Progenitor cell of endocrine pancreas (in vitro differentiated cells): ENCODE measurements at regions not wholly inside any gene's neighbourhood (a gene's known extent, or its start where the extent isn't known, plus 50 kb on each side); places are given as distances from the start of the nearest gene placed in this dataset.

ENCODE experiments used
- DNase-seq: peaks from one replicate; pipeline ENCODE4 v3.0.0; 2021; ENCODE audit warnings: low spot score; ENCODE audit not compliant: unreplicated experiment
- H3K27ac Mint-ChIP-seq: 2 replicates; pipeline ENCODE4 v1.8.0; 2021; ENCODE audit warnings: mild to moderate bottlenecking, moderate library complexity, mixed read lengths
- H3K27me3 Mint-ChIP-seq: 2 replicates; pipeline ENCODE4 v1.8.0; 2021; ENCODE audit warnings: mixed read lengths
- H3K36me3 Mint-ChIP-seq: 2 replicates; pipeline ENCODE4 v1.8.0; 2022; ENCODE audit warnings: mixed read lengths; ENCODE audit not compliant: insufficient read depth
- H3K4me1 Mint-ChIP-seq: 2 replicates; pipeline ENCODE4 v1.8.0; 2021; ENCODE audit warnings: low read depth, mixed read lengths
- H3K4me3 Mint-ChIP-seq: 2 replicates; pipeline ENCODE4 v1.8.0; 2021; ENCODE audit warnings: low read depth, mild to moderate bottlenecking, moderate library complexity, mixed read lengths
- H3K9me3 Mint-ChIP-seq: 2 replicates; pipeline ENCODE4 v1.8.0; 2021; ENCODE audit warnings: low read depth, mixed read lengths
- CTCF ChIP-seq: fragments of 200-600 bp; sonication (generic); IDR thresholded peaks from one replicate; pipeline ENCODE4 v1.5.0; 2021; ENCODE audit warnings: antibody characterized with exemption, mild to moderate bottlenecking; ENCODE audit not compliant: unreplicated experiment

GRCh38 chr7:21314954-21315353, 112.9 kb upstream of the SP4 start:
- TF ChIP-seq CTCF = no peak
- Mint-ChIP-seq H3K4me1 (peaks cover 1% of the 10 kb centered on the region), H3K4me3 (no peak overlapping the region), H3K27me3 (no peaks in the 10 kb centered on the region), H3K9me3 (peaks cover 11% of the 10 kb centered on the region), H3K27ac (no peak overlapping the region), H3K36me3 (no peaks in the 10 kb centered on the region)
- no peak for DNase-seq

GRCh38 chr7:21317966-21318915, 109.6 kb upstream of the SP4 start:
- H3K4me1 Mint-ChIP-seq = peaks cover 1% of the 10 kb centered on the region
- H3K36me3 Mint-ChIP-seq = no peaks in the 10 kb centered on the region
- H3K9me3 Mint-ChIP-seq = no peaks in the 10 kb centered on the region
- TF ChIP-seq CTCF = no peak
- peaks cover 2% of the 10 kb centered on the region for H3K27me3 Mint-ChIP-seq
- DNase-seq = no peak
- no peak overlapping the region for H3K4me3 Mint-ChIP-seq
- no peak overlapping the region for H3K27ac Mint-ChIP-seq

- Mint-ChIP-seq H3K9me3 (no peaks in the 10 kb centered on the region), H3K27ac (no peak overlapping the region), H3K4me1 (peaks cover 1% of the 10 kb centered on the region), H3K36me3 (no peaks in the 10 kb centered on the region), H3K4me3 (no peak overlapping the region), H3K27me3 (peaks cover 2% of the 10 kb centered on the region)
- no peak for TF ChIP-seq CTCF
- no peak for DNase-seq
Observed at GRCh38 chr7:21318916-21319270, 109.0 kb upstream of the SP4 start.

GRCh38 chr7:21326241-21326640, 101.6 kb upstream of the SP4 start:
- Mint-ChIP-seq H3K36me3 (no peaks in the 10 kb centered on the region), H3K27ac (no peak overlapping the region), H3K27me3 (no peaks in the 10 kb centered on the region), H3K4me3 (no peak overlapping the region), H3K4me1 (peaks cover 5% of the 10 kb centered on the region), H3K9me3 (peaks cover 3% of the 10 kb centered on the region)
- no peak for DNase-seq
- no peak for TF ChIP-seq CTCF

- TF ChIP-seq CTCF = no peak
- Mint-ChIP-seq H3K27ac (no peak overlapping the region), H3K9me3 (peaks cover 3% of the 10 kb centered on the region), H3K27me3 (no peaks in the 10 kb centered on the region), H3K4me1 (peaks cover 11% of the 10 kb centered on the region), H3K36me3 (no peaks in the 10 kb centered on the region), H3K4me3 (no peak overlapping the region)
- DNase-seq = no peak
Observed at GRCh38 chr7:21326921-21327320, 101.0 kb upstream of the SP4 start.
